Thyroid gland (tissue), 4 donors: ENCODE measurements at regions not wholly inside any gene's neighbourhood (a gene's known extent, or its start where the extent isn't known, plus 50 kb on each side); places are given as distances from the start of the nearest gene placed in this dataset.
"Not testable (repeated sequence)": the region's sequence is repeated elsewhere in the genome, so short reads cannot be mapped to it uniquely, and the experiment has no call there.

ENCODE experiments used
- DNase-seq, 2 donors: peaks; one replicate each; pipeline ENCODE4 v3.0.0-alpha.2; 2019
- H3K27ac ChIP-seq, 3 donors: fragments of 200-600 bp; sonication (generic); 1 replicate in 2 of 3; 2 replicates in 1 of 3; pipeline ENCODE4 v1.5.1; 2016 to 2019; ENCODE audit warnings: mild to moderate bottlenecking in 1 of 3, moderate library complexity in 1 of 3
- H3K27me3 ChIP-seq: fragments of 200-600 bp; sonication (generic); one replicate; pipeline ENCODE4 v1.5.1; 2019
- H3K36me3 ChIP-seq, 2 donors: fragments of 200-600 bp; sonication (generic); one replicate each; pipeline ENCODE4 v1.5.1; 2016 to 2019
- H3K4me1 ChIP-seq, 2 donors: fragments of 200-600 bp; sonication (generic); one replicate each; pipeline ENCODE4 v1.5.1; 2017 to 2019
- H3K4me3 ChIP-seq, 3 donors: fragments of 200-600 bp; sonication (generic); replicated peaks in 1 of 3; 1 replicate in 2 of 3; 2 replicates in 1 of 3; pipeline ENCODE4 v1.5.1; 2016; ENCODE audit warnings: mild to moderate bottlenecking in 1 of 3
- H3K9me3 ChIP-seq: fragments of 200-600 bp; sonication (generic); one replicate; pipeline ENCODE4 v1.5.1; 2017
- POLR2A ChIP-seq, 2 donors: fragments of 450-650 bp; IDR thresholded peaks; one replicate each; pipeline ENCODE4 v1.6.1; 2017; ENCODE audit warnings: antibody characterized with exemption in 2 of 2, mild to moderate bottlenecking in 2 of 2, moderate library complexity in 1 of 2
- whole genome bisulfite sequencing, 2 donors: methylation state at CpG; one replicate each; pipeline ENCODE4 v1.1.5; 2017; 5-methylcytosine and 5-hydroxymethylcytosine counted together
- intact Hi-C: fragments of 100-400 bp; cut with DNase I; formaldehyde crosslinking; loops from one replicate; pipeline ENCODE4 v1.15.1; 2023
- TF ChIP-seq, protein P1 (sequence below), 6 experiments: fragments of 200-600 bp in 3 of 6; fragments of 450-650 bp in 3 of 6; sonication (generic) in 3 of 6; IDR thresholded peaks; one replicate each; pipeline ENCODE4 v1.5.1; 2016 to 2019; ENCODE audit warnings: antibody characterized with exemption in 6 of 6, mild to moderate bottlenecking in 2 of 6, inconsistent platforms in 1 of 6, moderate library complexity in 1 of 6

DNA sequence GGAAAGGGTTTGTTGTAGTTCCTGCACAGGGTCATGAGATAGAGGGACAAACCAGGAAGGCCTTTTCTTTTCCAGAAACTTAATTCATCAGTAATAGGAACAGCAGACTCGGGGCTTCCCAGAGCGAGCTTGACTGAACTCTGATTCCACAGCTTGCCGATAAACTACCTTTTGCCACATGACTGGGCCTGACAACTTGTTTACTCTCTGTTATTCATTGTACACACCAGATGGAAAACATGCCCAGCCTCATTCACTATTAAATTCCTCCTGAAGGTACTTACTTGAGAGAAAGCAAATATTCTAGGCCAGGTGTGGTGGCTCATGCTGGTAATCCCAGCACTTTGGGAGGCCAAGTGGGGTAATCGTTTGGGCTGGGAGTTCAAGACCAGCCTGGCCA, 77.1 kb upstream of the FGFR2 start:
- H3K9me3 ChIP-seq = no peaks in the 10 kb centered on the region
- no peak overlapping the region for H3K4me3 ChIP-seq
- 76 to 78% methylated on average over 4 of the region's 4 CpGs for whole genome bisulfite sequencing, 2 donors
- no peaks in the 10 kb centered on the region for H3K27me3 ChIP-seq
- H3K36me3 ChIP-seq = no peaks in the 10 kb centered on the region
- peaks cover 0 to 7% of the 10 kb centered on the region in 2 donors for H3K4me1 ChIP-seq
- intact Hi-C loops = no loop called here
- TF ChIP-seq POLR2A (IDR thresholded peaks at IDR 0.05) = no peak
- TF ChIP-seq, protein P1, sequence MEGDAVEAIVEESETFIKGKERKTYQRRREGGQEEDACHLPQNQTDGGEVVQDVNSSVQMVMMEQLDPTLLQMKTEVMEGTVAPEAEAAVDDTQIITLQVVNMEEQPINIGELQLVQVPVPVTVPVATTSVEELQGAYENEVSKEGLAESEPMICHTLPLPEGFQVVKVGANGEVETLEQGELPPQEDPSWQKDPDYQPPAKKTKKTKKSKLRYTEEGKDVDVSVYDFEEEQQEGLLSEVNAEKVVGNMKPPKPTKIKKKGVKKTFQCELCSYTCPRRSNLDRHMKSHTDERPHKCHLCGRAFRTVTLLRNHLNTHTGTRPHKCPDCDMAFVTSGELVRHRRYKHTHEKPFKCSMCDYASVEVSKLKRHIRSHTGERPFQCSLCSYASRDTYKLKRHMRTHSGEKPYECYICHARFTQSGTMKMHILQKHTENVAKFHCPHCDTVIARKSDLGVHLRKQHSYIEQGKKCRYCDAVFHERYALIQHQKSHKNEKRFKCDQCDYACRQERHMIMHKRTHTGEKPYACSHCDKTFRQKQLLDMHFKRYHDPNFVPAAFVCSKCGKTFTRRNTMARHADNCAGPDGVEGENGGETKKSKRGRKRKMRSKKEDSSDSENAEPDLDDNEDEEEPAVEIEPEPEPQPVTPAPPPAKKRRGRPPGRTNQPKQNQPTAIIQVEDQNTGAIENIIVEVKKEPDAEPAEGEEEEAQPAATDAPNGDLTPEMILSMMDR (IDR thresholded peaks at IDR 0.05) = no peak
- no peak for DNase-seq
- no peak overlapping the region for H3K27ac ChIP-seq

DNA sequence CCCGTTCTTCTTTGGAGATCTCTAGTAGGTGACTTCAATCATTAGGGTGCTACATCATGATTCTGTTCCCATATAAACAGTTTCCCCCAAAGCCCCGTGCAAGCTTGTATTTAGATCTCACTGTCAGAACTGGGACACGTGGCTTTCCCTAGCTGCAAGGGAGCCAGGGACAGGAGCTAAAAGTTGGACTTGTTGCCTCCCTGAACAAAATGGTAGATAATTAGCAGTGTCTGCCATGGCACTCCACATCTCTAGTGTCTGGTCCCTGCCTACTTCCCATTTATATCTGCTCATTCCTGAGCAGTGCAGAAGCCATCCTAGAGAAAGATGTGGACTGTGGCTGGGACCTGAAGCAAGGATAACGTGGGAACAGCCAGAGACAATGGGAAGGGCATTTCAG, 76.6 kb upstream of the FGFR2 start:
- intact Hi-C loops = no loop called here
- 86 to 89% methylated on average over 4 of the region's 4 CpGs for WGBS, 2 donors

DNA sequence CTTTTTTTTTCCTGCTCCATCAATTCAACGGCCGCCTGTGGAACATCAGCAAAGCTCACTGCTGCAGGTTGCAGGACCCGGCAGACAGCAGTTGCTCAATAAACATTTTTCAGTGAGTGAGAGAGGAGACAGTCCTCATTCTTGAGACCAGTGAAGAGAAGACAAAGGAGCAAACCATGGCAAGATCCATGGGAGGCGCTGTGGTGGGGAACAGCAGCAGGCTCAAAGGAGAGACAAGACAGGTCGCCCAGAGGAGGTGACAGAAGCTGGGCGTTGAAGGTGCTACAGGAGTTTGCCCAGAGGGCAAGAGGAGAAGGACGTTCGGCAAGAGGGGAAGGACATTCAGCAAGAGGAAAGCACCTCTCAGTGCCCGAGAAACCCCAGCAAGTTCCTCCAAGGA, 74.5 kb upstream of the FGFR2 start:
- 87 to 88% methylated on average over 9 of the region's 9 CpGs for WGBS, 2 donors
- H3K9me3 ChIP-seq = no peaks in the 10 kb centered on the region
- no peaks in the 10 kb centered on the region for H3K27me3 ChIP-seq
- H3K4me3 ChIP-seq = no peak overlapping the region
- TF ChIP-seq POLR2A (IDR thresholded peaks at IDR 0.05) = no peak
- no peak overlapping the region for H3K27ac ChIP-seq
- intact Hi-C loops = no loop called here
- H3K36me3 ChIP-seq = no peaks in the 10 kb centered on the region
- DNase-seq = no peak
- peaks cover 8 to 20% of the 10 kb centered on the region in 2 donors for H3K4me1 ChIP-seq

More for the DNA sequence above, 76.6 kb upstream of the FGFR2 start:
- Histone ChIP-seq H3K36me3 (no peaks in the 10 kb centered on the region), H3K4me3 (no peak overlapping the region), H3K27me3 (no peaks in the 10 kb centered on the region), H3K9me3 (no peaks in the 10 kb centered on the region), H3K4me1 (peaks cover 0 to 7% of the 10 kb centered on the region in 2 donors), H3K27ac (no peak overlapping the region)
- no peak for DNase-seq
- TF ChIP-seq POLR2A (IDR thresholded peaks at IDR 0.05) = no peak
- TF ChIP-seq, protein P1 (IDR thresholded peaks at IDR 0.05) = no peak

DNA sequence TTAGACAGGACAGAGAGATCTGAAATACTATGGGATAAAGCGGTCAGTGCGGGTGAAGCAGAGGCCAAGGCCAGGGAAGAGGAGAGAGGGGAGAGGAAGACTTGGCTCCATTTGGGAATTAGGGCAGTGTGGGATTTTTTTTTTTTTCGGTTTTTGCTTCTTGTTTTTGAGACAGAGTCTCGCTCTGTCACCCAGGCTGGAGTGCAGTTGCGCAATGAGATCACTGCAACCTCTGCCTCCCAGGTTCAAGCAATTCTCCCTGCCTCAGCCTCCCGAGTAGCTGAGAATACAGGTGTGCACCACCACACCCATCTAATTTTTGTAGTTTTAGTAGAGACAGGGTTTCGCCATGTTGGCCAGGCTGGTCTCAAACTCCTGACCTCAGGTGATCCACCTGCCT, 71.6 kb upstream of the FGFR2 start:
- H3K27ac ChIP-seq = not testable (repeated sequence)

DNA sequence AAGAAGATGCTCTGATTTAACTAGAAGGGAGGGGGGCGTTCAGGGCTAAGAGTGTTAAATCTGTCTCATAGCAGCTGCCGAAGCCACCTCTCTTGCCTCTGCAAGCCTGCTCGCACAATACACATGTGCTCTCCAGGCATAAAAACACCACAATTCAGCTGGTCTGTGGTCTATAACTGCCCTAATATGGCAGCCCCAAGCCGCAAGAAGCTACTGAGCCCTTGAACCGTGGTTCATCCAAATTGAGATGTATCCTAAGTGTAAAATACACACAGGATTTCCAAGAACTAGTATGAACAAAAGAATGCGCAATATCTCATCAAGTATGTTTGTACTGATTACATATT, 70.8 kb upstream of the FGFR2 start:
- Histone ChIP-seq H3K9me3 (no peaks in the 10 kb centered on the region), H3K4me1 (peaks cover 8 to 15% of the 10 kb centered on the region in 2 donors), H3K4me3 (no peak overlapping the region), H3K27ac (peak overlapping the region in 1 of 3 donors; percentile 23), H3K36me3 (no peaks in the 10 kb centered on the region), H3K27me3 (no peaks in the 10 kb centered on the region)
- intact Hi-C loops = no loop called here
- DNase-seq = no peak
- TF ChIP-seq, protein P1 (IDR thresholded peaks at IDR 0.05) = no peak
- TF ChIP-seq POLR2A (IDR thresholded peaks at IDR 0.05) = no peak
- WGBS, 2 donors = 50 to 58% methylated on average over 6 of the region's 6 CpGs

More for the DNA sequence above, 71.6 kb upstream of the FGFR2 start:
- H3K27me3 ChIP-seq, H3K4me3 ChIP-seq, H3K36me3 ChIP-seq, H3K9me3 ChIP-seq, intact Hi-C loops, DNase-seq: not testable (repeated sequence)
- WGBS, 2 donors = 92 to 95% methylated on average over 7 of the region's 7 CpGs
- peaks cover 8 to 15% of the 10 kb centered on the region in 2 donors for H3K4me1 ChIP-seq

DNA sequence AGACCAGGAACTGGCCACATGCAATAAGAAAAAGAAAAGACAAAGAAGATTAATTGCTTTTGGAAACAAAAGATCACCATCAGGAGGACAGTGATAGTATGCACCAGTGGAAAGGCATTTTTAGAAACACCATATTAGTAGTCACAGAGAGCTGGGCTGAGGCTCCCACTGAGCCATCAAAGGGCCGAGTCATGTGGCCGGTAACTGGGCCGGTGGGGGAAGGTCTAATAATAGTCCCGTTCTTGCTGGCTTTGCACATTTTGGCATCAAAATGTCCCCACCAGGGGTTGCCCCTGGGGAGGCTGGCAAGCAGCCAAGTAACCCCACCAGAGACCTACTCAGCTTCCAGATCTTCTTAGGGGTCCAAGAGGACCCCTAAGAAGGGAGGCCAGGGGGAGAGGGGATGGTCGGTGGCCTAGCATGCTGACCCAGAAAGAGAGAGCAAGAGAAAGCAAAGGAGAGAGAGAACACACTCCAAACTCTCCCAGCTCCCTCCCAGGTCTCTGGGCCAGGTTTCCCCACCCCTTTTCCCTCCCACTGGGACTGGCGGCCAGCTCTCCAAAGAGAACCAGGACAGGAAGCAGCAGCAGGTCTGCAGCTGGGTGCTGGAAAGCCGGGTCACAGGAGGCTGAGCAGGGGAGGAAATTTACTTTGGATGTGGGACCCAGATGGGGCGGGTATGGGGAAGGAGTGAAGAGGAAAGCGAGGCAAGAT, 70.2 kb upstream of the FGFR2 start:
- Histone ChIP-seq H3K27ac (peak overlapping the region in 2 of 3 donors; percentile 23 to 39), H3K9me3 (no peaks in the 10 kb centered on the region), H3K36me3 (no peaks in the 10 kb centered on the region), H3K4me1 (peaks cover 8 to 15% of the 10 kb centered on the region in 2 donors), H3K4me3 (no peak overlapping the region), H3K27me3 (no peaks in the 10 kb centered on the region)
- 3 to 11% methylated on average over 9 of the region's 9 CpGs for WGBS, 2 donors
- intact Hi-C loops = no loop called here
- TF ChIP-seq POLR2A (IDR thresholded peaks at IDR 0.05) = no peak
- TF ChIP-seq, protein P1 (IDR thresholded peaks at IDR 0.05) = no peak
- peak; percentile 80 to 89 for DNase-seq
